AG04450 (cell line): ENCODE measurements at regions not wholly inside any gene's neighbourhood (a gene's known extent, or its start where the extent isn't known, plus 50 kb on each side); places are given as distances from the start of the nearest gene placed in this dataset.

Experiments
- CTCF ChIA-PET: fragments of 300-600, 350-600 bp; formaldehyde crosslinking; extraction: SDS; loops from one replicate; lab custom pipeline; 2022; ENCODE audit warnings: antibody characterized with exemption, inconsistent platforms; lab: Charles Lee
- POLR2A ChIA-PET: fragments of 350-600 bp; formaldehyde crosslinking; extraction: SDS; loops from one replicate; lab custom pipeline; 2021; ENCODE audit warnings: antibody characterized with exemption, inconsistent platforms; lab: Yijun Ruan, JAX
- DNase-seq: peaks from one replicate; pipeline ENCODE4 v3.0.0-alpha.2; 2011; ENCODE audit warnings: low read depth, low spot score
- H3K27ac ChIP-seq: one replicate; pipeline ENCODE4 v1.5.1; 2012; ENCODE audit warnings: low read depth, low read length, control low read depth
- H3K27me3 ChIP-seq: one replicate; pipeline ENCODE4 v1.6.0; 2012; ENCODE audit warnings: low read length; ENCODE audit not compliant: control insufficient read depth, insufficient read depth
- H3K4me3 ChIP-seq: 2 replicates; pipeline ENCODE4 v1.5.1; 2011; ENCODE audit warnings: mild to moderate bottlenecking, low read depth, low read length, control low read depth
- H3K9me3 ChIP-seq: 2 replicates; pipeline ENCODE4 v1.5.1; 2012; ENCODE audit warnings: low read length; ENCODE audit not compliant: control insufficient read depth, insufficient read depth
- TF ChIP-seq, protein P1 (sequence below): IDR thresholded peaks from 2 replicates; pipeline ENCODE4 v1.5.1; 2011; ENCODE audit warnings: low read depth, low read length, control low read depth, inconsistent platforms

DNA sequence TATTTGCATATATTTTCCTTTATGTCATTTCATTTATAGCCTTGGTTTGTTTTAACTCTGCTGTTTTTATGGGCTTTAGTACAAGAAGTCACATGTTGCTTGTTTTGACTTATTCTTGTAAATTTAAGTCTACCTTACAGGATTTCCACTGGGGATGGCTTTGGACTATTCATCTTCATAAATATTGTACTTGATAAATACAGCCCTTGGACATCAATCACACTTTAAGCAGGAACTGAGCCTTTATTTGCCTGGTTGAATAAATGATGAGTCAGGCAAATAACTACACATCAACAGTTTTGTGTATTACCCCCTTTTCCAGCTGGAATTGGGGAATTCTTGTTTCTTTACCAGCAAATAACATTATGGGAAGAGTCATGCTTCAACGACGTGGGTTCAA is 286.0 kb downstream of the CNTN3 start:
- TF ChIP-seq, protein P1, sequence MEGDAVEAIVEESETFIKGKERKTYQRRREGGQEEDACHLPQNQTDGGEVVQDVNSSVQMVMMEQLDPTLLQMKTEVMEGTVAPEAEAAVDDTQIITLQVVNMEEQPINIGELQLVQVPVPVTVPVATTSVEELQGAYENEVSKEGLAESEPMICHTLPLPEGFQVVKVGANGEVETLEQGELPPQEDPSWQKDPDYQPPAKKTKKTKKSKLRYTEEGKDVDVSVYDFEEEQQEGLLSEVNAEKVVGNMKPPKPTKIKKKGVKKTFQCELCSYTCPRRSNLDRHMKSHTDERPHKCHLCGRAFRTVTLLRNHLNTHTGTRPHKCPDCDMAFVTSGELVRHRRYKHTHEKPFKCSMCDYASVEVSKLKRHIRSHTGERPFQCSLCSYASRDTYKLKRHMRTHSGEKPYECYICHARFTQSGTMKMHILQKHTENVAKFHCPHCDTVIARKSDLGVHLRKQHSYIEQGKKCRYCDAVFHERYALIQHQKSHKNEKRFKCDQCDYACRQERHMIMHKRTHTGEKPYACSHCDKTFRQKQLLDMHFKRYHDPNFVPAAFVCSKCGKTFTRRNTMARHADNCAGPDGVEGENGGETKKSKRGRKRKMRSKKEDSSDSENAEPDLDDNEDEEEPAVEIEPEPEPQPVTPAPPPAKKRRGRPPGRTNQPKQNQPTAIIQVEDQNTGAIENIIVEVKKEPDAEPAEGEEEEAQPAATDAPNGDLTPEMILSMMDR = no peak
- CTCF ChIA-PET = interaction anchor here (0.6 kb wide), 1 partner anchor 594 kb away, joined by 3 read pairs; no protein-coding TSS in a partner anchor

GRCh38 chr3:74315291-74315690 is 299.2 kb downstream of the CNTN3 start:
- no peak for DNase-seq
- ChIA-PET POLR2A (no interaction called here), CTCF (interaction anchor here (0.6 to 0.8 kb wide), 2 partner anchors 61 to 412 kb away, joined by 3 read pairs; no protein-coding TSS in a partner anchor)
- no peaks in the 10 kb centered on the region for H3K27me3 ChIP-seq
- peaks cover 2% of the 10 kb centered on the region; the same call in 1 of the 2 replicates for H3K9me3 ChIP-seq
- H3K4me3 ChIP-seq = no peak overlapping the region
- no peak overlapping the region for H3K27ac ChIP-seq
- TF ChIP-seq, protein P1 = no peak

More for the DNA sequence above, 286.0 kb downstream of the CNTN3 start:
- DNase-seq = no peak
- Histone ChIP-seq H3K27ac (no peak overlapping the region), H3K9me3 (no peaks in the 10 kb centered on the region), H3K27me3 (no peaks in the 10 kb centered on the region), H3K4me3 (no peak overlapping the region)
- POLR2A ChIA-PET = no interaction called here

DNA sequence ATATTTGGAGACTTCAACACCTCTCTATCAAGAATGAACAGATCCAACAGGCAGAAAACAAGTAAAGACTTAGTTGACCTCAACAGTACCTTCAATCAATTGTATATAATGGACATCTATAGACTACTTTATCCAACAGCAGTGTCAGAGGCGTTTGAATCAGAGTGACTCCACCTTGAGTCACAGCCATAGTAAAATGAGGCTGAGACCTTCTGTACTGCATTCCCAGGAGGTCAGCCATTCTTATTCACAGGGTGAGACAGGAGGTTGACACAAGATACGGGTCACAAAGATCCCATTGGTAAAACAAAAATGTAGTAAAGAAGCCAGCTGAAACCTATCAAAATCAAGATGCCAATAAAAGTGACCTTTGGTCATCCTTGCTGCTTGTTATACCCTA is 299.8 kb downstream of the CNTN3 start:
- ChIA-PET POLR2A (no interaction called here), CTCF (no interaction called here)
- TF ChIP-seq, protein P1 = no peak
- no peak overlapping the region for H3K4me3 ChIP-seq
- no peak overlapping the region for H3K27ac ChIP-seq
- H3K27me3 ChIP-seq = no peaks in the 10 kb centered on the region
- DNase-seq = no peak
- H3K9me3 ChIP-seq = peaks cover 2% of the 10 kb centered on the region; the same call in 1 of the 2 replicates

DNA sequence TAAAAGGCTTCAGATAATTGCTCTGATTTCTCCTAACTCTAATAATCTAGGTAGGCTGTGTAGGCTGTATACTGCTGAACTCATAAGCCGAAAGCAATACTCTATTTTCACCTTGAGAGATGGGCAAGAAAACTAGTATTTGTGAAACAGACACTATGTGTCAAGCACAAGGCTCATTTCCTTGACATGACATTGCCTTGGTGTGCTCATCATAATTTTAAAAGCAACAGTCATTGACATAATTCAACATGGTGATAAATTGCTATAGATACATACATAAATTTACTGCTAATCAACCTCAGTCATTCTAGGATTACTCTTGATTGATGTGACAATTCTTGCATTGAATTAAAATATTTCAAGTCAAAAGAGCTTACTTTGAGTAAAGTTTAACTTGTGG is 304.7 kb downstream of the CNTN3 start:
- ChIA-PET CTCF (no interaction called here), POLR2A (no interaction called here)
- DNase-seq = no peak

GRCh38 chr3:74304424-74304823 is 310.0 kb downstream of the CNTN3 start:
- TF ChIP-seq, protein P1 = no peak
- ChIA-PET POLR2A (no interaction called here), CTCF (no interaction called here)
- H3K9me3 ChIP-seq = no peaks in the 10 kb centered on the region
- H3K27ac ChIP-seq = no peak overlapping the region
- no peak overlapping the region for H3K4me3 ChIP-seq
- no peak for DNase-seq
- no peaks in the 10 kb centered on the region for H3K27me3 ChIP-seq

More for the DNA sequence above, 304.7 kb downstream of the CNTN3 start:
- Histone ChIP-seq H3K9me3 (peaks cover 2% of the 10 kb centered on the region; the same call in 1 of the 2 replicates), H3K4me3 (no peak overlapping the region), H3K27ac (no peak overlapping the region), H3K27me3 (no peaks in the 10 kb centered on the region)
- TF ChIP-seq, protein P1 = no peak
